Heart right ventricle (tissue), 16 donors: ENCODE measurements at regions not wholly inside any gene's neighbourhood (a gene's known extent, or its start where the extent isn't known, plus 50 kb on each side); places are given as distances from the start of the nearest gene placed in this dataset.
"Not testable (repeated sequence)": the region's sequence is repeated elsewhere in the genome, so short reads cannot be mapped to it uniquely, and the experiment has no call there.

Source experiments
- ATAC-seq, 8 donors: fragments of 200-7000 bp; cut with Tn5 transposase; one replicate each; pipeline ENCODE4 v1.9.1; 2020; ENCODE audit warnings: mild to moderate bottlenecking in 8 of 8, moderate library complexity in 8 of 8, moderate number of reproducible peaks in 1 of 8
- DNase-seq, 2 donors: peaks; one replicate each; pipeline ENCODE4 v3.0.0-alpha.2; 2020
- H3K27ac ChIP-seq, 10 donors: fragments of 200-600 bp; sonication (generic) in 2 of 10; one replicate each; pipeline versions ENCODE4 v1.5.0 to v1.8.0; 2020 to 2022; ENCODE audit warnings: mild to moderate bottlenecking in 3 of 10
- H3K27me3 ChIP-seq, 7 donors: fragments of 200-600 bp; one replicate each; pipeline ENCODE4 v1.8.0; 2021 to 2022; ENCODE audit warnings: mild to moderate bottlenecking in 2 of 7
- H3K36me3 ChIP-seq, 9 donors: fragments of 200-600 bp; sonication (generic) in 1 of 9; one replicate each; pipeline versions ENCODE4 v1.5.0 to v1.8.0; 2020 to 2022; ENCODE audit warnings: mild to moderate bottlenecking in 2 of 9
- H3K4me1 ChIP-seq, 9 donors: fragments of 200-600 bp; sonication (generic) in 1 of 9; one replicate each; pipeline versions ENCODE4 v1.5.0 to v1.8.0; 2020 to 2022; ENCODE audit warnings: mild to moderate bottlenecking in 4 of 9
- H3K4me3 ChIP-seq, 10 donors: fragments of 200-600 bp; sonication (generic) in 2 of 10; one replicate each; pipeline versions ENCODE4 v1.5.0 to v1.8.0; 2020 to 2022; ENCODE audit warnings: mild to moderate bottlenecking in 7 of 10, moderate library complexity in 2 of 10
- H3K9me3 ChIP-seq, 11 donors: fragments of 200-600 bp in 10 of 11; sonication (generic) in 2 of 11; one replicate each; pipeline versions ENCODE4 v1.5.0 to v1.8.0; 2013 to 2022; ENCODE audit warnings: mild to moderate bottlenecking in 2 of 11, control low read depth in 1 of 11, moderate library complexity in 1 of 11
- CTCF ChIP-seq, 9 donors: fragments of 200-600 bp; sonication (generic) in 2 of 9; IDR thresholded peaks; one replicate each; pipeline versions ENCODE4 v1.5.0 to v1.8.0; 2021 to 2022; ENCODE audit warnings: antibody characterized with exemption in 9 of 9, mild to moderate bottlenecking in 5 of 9, moderate library complexity in 1 of 9
- WGBS, 2 donors: extraction: QIAGEN DNeasy Blood & Tissue Kit; methylation state at CpG; one replicate each; pipeline ENCODE4 v1.1.7; 2013; ENCODE audit warnings: inconsistent platforms in 1 of 2; 5-methylcytosine and 5-hydroxymethylcytosine counted together
- intact Hi-C, 10 donors: fragments of 100-400 bp; cut with DNase I; formaldehyde crosslinking; loops; one replicate each; pipeline versions ENCODE4 v1.11.1 to v1.14.2; 2022
- donor health status: Arrhythmogenic right ventricular cardiomyopathy.
- donor health status: ischemic (EF 13 %, LVEDD 7.1; RV severe dilation, severe dysfunction).
- donor health status: healthy with polysubstance abuse.
- donor health status: DM: no; HTN: yes; CAD: no.
- donor health status: DM: no; HTN: no; CAD: no.
- donor health status: ischemic (EF 25% LVEDD 6.9; RV normal size, moderate dysfunction).
- donor health status: ischemic (EF 25% LVEDD 5.7; RV mildly dilated, moderate dysfunction).
- donor health status: healthy.
- donor health status: DM: yes; HTN: yes; CAD: no.
- donor health status: Ischemic cardiomyopathy.
- donor health status: ischemic (EF 35%, LVEDD 5.7; RV mildly dilated, moderate dysfunction).
- donor health status: nonischemic (EF 11% LVEDD 7.7; RV severe dilation, severe dysfunction).
- donor health status: DM: yes; HTN: yes; CAD: no.
- donor health status: PGD.
- donor health status: ischemic (EF 29% LVEDD 5.4; RV normal size, mild dysfunction).
- donor health status: nonischemic (EF 23%, LVEDD 6.1; RV moderate dilation, normal function).

DNA sequence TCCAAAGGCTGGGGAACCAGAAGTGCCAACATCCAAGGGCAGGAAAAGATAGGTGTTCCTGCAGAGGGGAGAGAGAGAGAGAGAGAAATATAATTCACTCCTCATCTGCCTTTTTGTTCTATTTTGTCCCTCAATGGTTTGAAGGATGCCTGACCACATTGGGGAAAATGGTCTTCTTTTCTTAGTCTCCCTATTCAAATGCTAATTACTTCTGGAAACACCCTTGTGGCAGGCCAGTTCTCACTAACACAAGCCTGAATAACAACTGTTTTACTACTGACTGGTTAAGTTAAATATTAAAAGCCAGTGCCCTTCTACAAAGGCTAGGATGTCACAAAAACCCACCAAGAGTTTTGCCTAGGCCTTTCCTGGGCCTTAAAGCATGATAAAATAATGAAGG is 425.4 kb upstream of the HTR1E start:
- Histone ChIP-seq H3K4me1 (no peaks in the 10 kb centered on the region), H3K27ac (no peak overlapping the region), H3K36me3 (no peaks in the 10 kb centered on the region), H3K4me3 (no peak overlapping the region), H3K9me3 (peaks cover 0 to 13% (median 0%) of the 10 kb centered on the region in 11 donors), H3K27me3 (no peaks in the 10 kb centered on the region)
- intact Hi-C loops = no loop called here
- DNase-seq = no peak
- ATAC-seq = no peak
- TF ChIP-seq CTCF (IDR thresholded peaks at IDR 0.05) = no peak

DNA sequence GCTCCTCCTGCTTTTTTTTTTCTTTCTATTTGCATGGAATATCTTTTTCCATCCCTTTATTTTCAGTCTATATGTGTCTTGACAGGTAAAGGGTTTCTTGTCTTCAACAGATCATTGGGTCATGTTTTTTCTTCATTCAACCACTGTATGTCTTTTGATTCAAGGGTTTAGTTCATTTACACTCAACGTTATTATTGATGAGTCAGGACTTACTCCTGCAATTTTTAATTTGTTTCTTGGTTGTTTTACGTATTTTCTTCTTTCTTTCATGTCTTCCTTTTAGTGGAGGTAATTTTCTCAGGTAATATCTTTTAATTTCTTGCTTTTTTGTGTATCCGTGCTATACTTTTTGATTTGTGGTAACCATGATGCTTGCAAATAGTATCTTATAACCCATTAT is 429.1 kb upstream of the HTR1E start:
- H3K9me3 ChIP-seq = peaks cover 0 to 13% (median 0%) of the 10 kb centered on the region in 11 donors
- H3K4me1 ChIP-seq = no peaks in the 10 kb centered on the region
- no peak overlapping the region for H3K27ac ChIP-seq
- intact Hi-C loops = no loop called here
- H3K36me3 ChIP-seq = no peaks in the 10 kb centered on the region
- no peak for TF ChIP-seq CTCF (IDR thresholded peaks at IDR 0.05)
- DNase-seq (no peak), ATAC-seq (no peak)
- no peaks in the 10 kb centered on the region for H3K27me3 ChIP-seq
- H3K4me3 ChIP-seq = no peak overlapping the region
- WGBS, 2 donors = 60 to 66% methylated on average over 3 of the region's 3 CpGs

DNA sequence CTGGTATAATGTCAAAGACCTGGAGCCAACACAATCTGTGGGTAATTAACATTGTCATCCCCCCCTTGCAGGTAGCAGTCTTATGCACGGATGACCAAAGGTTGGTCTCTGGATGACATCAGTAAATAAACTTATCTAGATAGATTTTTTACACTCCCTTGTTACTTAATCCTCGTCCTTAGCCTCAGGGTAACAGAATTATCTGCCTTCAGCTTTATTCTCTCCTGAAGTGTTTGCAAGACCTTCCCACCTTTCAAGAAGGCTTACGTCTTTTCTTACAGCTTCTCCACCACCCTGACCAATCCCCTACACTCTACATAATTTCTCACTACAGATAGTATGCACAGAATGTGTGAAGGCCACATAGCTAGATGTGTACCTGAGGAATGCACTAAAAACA is 434.8 kb upstream of the HTR1E start:
- Histone ChIP-seq H3K27ac (no peak overlapping the region), H3K4me3 (no peak overlapping the region), H3K36me3 (no peaks in the 10 kb centered on the region), H3K9me3 (peaks cover 0 to 17% (median 0%) of the 10 kb centered on the region in 11 donors), H3K27me3 (no peaks in the 10 kb centered on the region), H3K4me1 (no peaks in the 10 kb centered on the region)
- DNase-seq (no peak), ATAC-seq (no peak)
- no peak for TF ChIP-seq CTCF (IDR thresholded peaks at IDR 0.05)
- intact Hi-C loops = no loop called here
- WGBS, 2 donors = 48 to 54% methylated on average over 3 of the region's 3 CpGs

DNA sequence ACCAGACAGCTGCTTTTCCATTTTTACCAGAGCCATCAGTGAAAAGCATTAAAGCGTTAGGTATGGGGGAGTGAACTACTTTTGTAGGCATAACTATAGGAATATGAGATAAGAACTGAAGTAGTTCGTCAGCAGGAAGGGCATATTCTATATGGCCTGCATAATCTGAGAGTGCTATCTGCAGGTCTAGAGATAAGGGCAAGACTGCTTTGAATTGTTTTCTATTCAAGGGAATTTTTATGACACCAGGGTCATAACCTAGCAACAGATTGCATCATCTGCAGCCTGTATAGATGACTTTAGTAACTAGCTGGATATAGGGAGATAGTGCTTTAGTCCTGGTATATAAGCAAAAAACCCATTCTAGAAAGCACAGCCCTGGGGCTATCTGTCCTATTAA is 437.3 kb upstream of the HTR1E start:
- no peak for TF ChIP-seq CTCF (IDR thresholded peaks at IDR 0.05)
- intact Hi-C loops = no loop called here
- ATAC-seq = no peak

GRCh38 chr6:86489042-86489441 is 448.3 kb upstream of the HTR1E start:
- DNase-seq, H3K36me3 ChIP-seq, intact Hi-C loops, H3K4me3 ChIP-seq, H3K27me3 ChIP-seq, H3K27ac ChIP-seq, H3K4me1 ChIP-seq, ATAC-seq: not testable (repeated sequence)
- peaks cover 0 to 20% (median 0%) of the 10 kb centered on the region in 11 donors for H3K9me3 ChIP-seq
- WGBS, 2 donors = 56 to 58% methylated on average over 3 of the region's 3 CpGs

More for the DNA sequence above, 437.3 kb upstream of the HTR1E start:
- Histone ChIP-seq H3K9me3 (peaks cover 0 to 12% (median 0%) of the 10 kb centered on the region in 11 donors), H3K27ac (no peak overlapping the region), H3K4me1 (no peaks in the 10 kb centered on the region), H3K27me3 (no peaks in the 10 kb centered on the region), H3K36me3 (no peaks in the 10 kb centered on the region), H3K4me3 (no peak overlapping the region)
- WGBS, 2 donors = 26 to 27% methylated on average over 2 of the region's 2 CpGs
- DNase-seq = no peak
